ENCODE measurements at regions not wholly inside any gene's neighbourhood (a gene's known extent, or its start where the extent isn't known, plus 50 kb on each side); places are given as distances from the start of the nearest gene placed in this dataset.
"Not testable (repeated sequence)": the region's sequence is repeated elsewhere in the genome, so short reads cannot be mapped to it uniquely, and the experiment has no call there.

DNA sequence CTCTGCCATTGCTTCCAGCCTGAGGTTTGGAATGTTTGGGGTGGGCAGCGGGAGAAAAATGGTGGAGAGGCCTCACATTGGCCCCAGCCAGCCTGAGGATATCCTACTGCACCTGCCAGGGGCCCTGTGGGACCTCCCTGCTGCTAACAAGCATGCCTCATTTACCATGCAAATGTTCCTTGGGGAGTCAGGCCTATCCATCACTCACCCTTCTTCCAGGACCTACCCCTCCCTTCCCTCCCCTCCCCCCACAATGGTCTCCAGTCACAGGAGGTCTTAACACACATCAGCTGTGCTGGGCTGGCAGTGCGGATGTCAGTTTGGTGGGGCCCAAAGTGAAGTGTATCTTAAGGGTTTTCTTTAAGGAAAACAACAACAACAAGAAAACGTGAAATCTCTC is 139.2 kb downstream of the SHOX start:
- no peak for TF ChIP-seq CTCF (IDR thresholded peaks at IDR 0.05; ENCODE audit: low read depth, low read length)
- in situ Hi-C loops (cut with HindIII; ENCODE audit: low sequenced_read_pairs): no loop called here

GRCh38 chrX:768596-768995 is 138.0 kb downstream of the SHOX start:
- no peak for TF ChIP-seq CTCF (IDR thresholded peaks at IDR 0.05; ENCODE audit: low read depth, low read length)
- no peak overlapping the region for H3K4me3 ChIP-seq (ENCODE audit: low read depth, low read length)
- in situ Hi-C loops (cut with HindIII; ENCODE audit: low sequenced_read_pairs): no loop called here
- DNase-seq (ENCODE audit: low read depth, low spot score): no peak

More for the DNA sequence above, 139.2 kb downstream of the SHOX start:
- no peak overlapping the region for H3K4me3 ChIP-seq (ENCODE audit: low read depth, low read length)
- DNase-seq (ENCODE audit: low read depth, low spot score): no peak

- TF ChIP-seq CTCF (IDR thresholded peaks at IDR 0.05; ENCODE audit: low read depth, low read length): no peak
- in situ Hi-C loops (cut with HindIII; ENCODE audit: low sequenced_read_pairs): no loop called here
- DNase-seq (ENCODE audit: low read depth, low spot score): no peak
- H3K4me3 ChIP-seq (ENCODE audit: low read depth, low read length): no peak overlapping the region
Observed at GRCh38 chrX:758917-759316, 128.3 kb downstream of the SHOX start.

DNA sequence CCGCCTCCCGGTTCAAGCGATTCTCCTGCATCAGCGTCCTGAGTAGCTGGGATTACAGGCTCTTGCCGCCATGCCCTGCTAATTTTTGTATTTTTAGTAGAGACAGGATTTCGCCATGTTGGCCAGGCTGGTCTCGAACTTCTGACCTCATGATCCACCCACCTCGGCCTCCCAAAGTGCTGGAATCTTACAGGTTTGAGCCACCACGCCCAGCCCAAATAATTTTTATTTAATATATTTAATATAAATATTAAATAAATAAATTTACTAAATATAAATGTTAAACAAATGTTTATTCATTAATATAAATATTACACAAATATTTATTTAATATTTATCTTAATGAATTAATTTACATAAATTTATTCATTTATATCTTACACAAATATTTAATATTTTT is 120.2 kb downstream of the SHOX start:
- no peak for DNase-seq (ENCODE audit: low read depth, low spot score)
- TF ChIP-seq CTCF (IDR thresholded peaks at IDR 0.05; ENCODE audit: low read depth, low read length): no peak
- in situ Hi-C loops (cut with HindIII; ENCODE audit: low sequenced_read_pairs): no loop called here
- no peak overlapping the region for H3K4me3 ChIP-seq (ENCODE audit: low read depth, low read length)

DNA sequence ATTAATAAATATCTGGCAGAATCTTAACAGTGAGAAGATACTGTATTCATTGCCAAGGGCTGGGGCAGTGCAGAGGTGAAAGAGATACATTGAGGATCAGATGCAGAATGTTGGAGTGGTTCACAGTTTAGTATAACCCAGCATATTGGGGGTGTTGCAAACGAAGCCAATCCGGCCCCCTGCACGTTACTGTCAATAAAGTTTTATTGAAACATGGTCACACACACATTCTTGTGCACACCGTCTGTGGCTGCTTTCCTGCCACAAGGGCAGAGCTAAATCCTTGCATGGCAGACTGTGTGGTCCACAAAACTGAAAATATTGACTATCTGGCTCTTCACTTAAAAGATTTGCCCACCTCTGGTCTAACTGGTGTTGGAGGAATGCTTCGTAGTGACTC is 119.7 kb downstream of the SHOX start:
- no peak overlapping the region for H3K4me3 ChIP-seq (ENCODE audit: low read depth, low read length)
- DNase-seq (ENCODE audit: low read depth, low spot score): no peak
- in situ Hi-C loops (cut with HindIII; ENCODE audit: low sequenced_read_pairs): no loop called here
- no peak for TF ChIP-seq CTCF (IDR thresholded peaks at IDR 0.05; ENCODE audit: low read depth, low read length)

DNA sequence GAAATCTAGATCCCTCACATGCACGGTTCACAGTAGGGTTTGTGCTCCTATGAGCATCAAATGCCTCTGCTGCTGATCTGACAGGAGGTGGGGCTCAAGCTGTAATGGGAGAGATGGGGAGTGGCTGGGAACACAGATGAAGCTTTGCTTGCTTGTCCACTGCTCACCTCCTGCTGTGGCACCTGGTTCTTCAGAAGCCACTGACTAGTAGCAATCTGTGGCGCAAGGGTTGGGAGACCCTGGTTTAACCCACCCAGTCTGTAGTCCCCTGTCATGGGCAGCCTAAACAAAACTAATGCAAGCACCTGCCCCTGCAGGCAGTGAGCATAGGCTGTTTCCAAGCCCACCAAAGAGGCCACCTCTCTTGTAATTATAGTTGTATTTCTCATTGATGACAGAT is 116.6 kb downstream of the SHOX start:
- in situ Hi-C loops (cut with HindIII; ENCODE audit: low sequenced_read_pairs): no loop called here
- no peak overlapping the region for H3K4me3 ChIP-seq (ENCODE audit: low read depth, low read length)
- TF ChIP-seq CTCF (IDR thresholded peaks at IDR 0.05; ENCODE audit: low read depth, low read length): no peak
- no peak for DNase-seq (ENCODE audit: low read depth, low spot score)

- TF ChIP-seq CTCF (IDR thresholded peaks at IDR 0.05; ENCODE audit: low read depth, low read length): no peak
- H3K4me3 ChIP-seq (ENCODE audit: low read depth, low read length): no peak overlapping the region
- in situ Hi-C loops (cut with HindIII; ENCODE audit: low sequenced_read_pairs): no loop called here
- no peak for DNase-seq (ENCODE audit: low read depth, low spot score)
Observed at GRCh38 chrX:739611-740010, 109.0 kb downstream of the SHOX start.

DNA sequence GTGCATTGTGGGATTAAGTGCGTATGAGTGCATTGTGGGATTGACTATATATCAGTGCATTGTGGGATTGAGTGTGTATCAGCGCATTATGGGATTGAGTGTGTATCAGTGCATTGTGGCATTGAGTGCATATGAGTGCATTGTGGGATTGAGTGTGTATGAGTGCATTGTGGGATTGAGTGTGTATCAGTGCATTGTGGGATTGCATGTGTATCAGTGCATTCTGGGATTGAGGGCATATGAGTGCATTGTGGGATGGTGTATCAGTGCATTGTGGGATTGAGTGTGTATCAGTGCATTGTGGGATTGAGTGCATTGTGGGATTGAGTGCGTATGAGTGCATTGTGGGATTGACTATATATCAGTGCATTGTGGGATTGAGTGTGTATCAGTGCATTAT is 106.4 kb downstream of the SHOX start:
- in situ Hi-C loops (cut with HindIII; ENCODE audit: low sequenced_read_pairs); DNase-seq (ENCODE audit: low read depth, low spot score); H3K4me3 ChIP-seq (ENCODE audit: low read depth, low read length): not testable (repeated sequence)

All from astrocyte of the spinal cord (primary cell).